Liver (tissue), 3 donors: ENCODE measurements at regions not wholly inside any gene's neighbourhood (a gene's known extent, or its start where the extent isn't known, plus 50 kb on each side); places are given as distances from the start of the nearest gene placed in this dataset.

Experiments used
- CTCF ChIP-seq: fragments of 150-350 bp; IDR thresholded peaks from 2 replicates; pipeline ENCODE4 v1.5.1; 2017; ENCODE audit warnings: improper control_type of control experiment, low read depth, low read length; ENCODE audit not compliant: missing input control
- MAX ChIP-seq: IDR thresholded peaks from 2 replicates; pipeline ENCODE4 v1.6.1; 2016; ENCODE audit warnings: antibody characterized with exemption
- RAD21 ChIP-seq, 2 donors: IDR thresholded peaks; 2 replicates each; pipeline ENCODE4 v1.6.1; 2016; ENCODE audit warnings: antibody characterized with exemption in 2 of 2, mild to moderate bottlenecking in 2 of 2
- ZBTB33 ChIP-seq: IDR thresholded peaks from 2 replicates; pipeline ENCODE4 v1.6.1; 2016; ENCODE audit warnings: antibody characterized with exemption
- TF ChIP-seq, protein P1 (sequence below): IDR thresholded peaks from 2 replicates; pipeline ENCODE4 v1.6.1; 2016; ENCODE audit warnings: antibody characterized with exemption
- TF ChIP-seq, protein P2 (sequence below): IDR thresholded peaks from 2 replicates; pipeline ENCODE4 v1.6.1; 2016; ENCODE audit warnings: antibody characterized with exemption, mild to moderate bottlenecking
- donor health status: healthy.
- donor health status: healthy.

DNA sequence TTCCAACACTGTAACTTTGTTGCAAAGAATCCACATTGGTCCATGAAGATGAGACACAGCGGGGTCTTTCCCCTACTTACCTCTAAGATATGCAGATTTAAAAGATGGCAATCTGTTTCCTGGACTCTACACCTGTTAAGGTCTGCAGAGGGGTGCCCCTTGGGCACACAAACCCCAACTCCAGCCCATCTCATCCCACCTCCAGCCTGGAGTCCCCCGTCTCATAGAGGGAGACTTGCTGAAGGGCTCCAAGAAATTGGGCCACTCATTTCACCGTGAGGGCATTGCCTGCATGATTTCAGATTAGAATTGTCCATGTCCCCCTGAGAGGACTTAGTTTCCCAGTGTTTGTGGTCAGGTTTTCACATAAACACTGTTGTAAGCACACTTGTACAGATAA lies 365.7 kb downstream of the IRX2 start:
- TF ChIP-seq MAX (no peak), CTCF (no peak), ZBTB33 (no peak), RAD21 (IDR thresholded peaks at IDR 0.05) (no peak)
- TF ChIP-seq, protein P1, sequence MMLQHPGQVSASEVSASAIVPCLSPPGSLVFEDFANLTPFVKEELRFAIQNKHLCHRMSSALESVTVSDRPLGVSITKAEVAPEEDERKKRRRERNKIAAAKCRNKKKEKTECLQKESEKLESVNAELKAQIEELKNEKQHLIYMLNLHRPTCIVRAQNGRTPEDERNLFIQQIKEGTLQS, result no peak
- TF ChIP-seq, protein P2, sequence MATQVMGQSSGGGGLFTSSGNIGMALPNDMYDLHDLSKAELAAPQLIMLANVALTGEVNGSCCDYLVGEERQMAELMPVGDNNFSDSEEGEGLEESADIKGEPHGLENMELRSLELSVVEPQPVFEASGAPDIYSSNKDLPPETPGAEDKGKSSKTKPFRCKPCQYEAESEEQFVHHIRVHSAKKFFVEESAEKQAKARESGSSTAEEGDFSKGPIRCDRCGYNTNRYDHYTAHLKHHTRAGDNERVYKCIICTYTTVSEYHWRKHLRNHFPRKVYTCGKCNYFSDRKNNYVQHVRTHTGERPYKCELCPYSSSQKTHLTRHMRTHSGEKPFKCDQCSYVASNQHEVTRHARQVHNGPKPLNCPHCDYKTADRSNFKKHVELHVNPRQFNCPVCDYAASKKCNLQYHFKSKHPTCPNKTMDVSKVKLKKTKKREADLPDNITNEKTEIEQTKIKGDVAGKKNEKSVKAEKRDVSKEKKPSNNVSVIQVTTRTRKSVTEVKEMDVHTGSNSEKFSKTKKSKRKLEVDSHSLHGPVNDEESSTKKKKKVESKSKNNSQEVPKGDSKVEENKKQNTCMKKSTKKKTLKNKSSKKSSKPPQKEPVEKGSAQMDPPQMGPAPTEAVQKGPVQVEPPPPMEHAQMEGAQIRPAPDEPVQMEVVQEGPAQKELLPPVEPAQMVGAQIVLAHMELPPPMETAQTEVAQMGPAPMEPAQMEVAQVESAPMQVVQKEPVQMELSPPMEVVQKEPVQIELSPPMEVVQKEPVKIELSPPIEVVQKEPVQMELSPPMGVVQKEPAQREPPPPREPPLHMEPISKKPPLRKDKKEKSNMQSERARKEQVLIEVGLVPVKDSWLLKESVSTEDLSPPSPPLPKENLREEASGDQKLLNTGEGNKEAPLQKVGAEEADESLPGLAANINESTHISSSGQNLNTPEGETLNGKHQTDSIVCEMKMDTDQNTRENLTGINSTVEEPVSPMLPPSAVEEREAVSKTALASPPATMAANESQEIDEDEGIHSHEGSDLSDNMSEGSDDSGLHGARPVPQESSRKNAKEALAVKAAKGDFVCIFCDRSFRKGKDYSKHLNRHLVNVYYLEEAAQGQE, result no peak
